ENCODE measurements at regions not wholly inside any gene's neighbourhood (a gene's known extent, or its start where the extent isn't known, plus 50 kb on each side); places are given as distances from the start of the nearest gene placed in this dataset.

- Histone ChIP-seq H3K9me3 (ENCODE audit: control insufficient read depth, insufficient read depth, low read depth, low read length) (no peaks in the 10 kb centered on the region), H3K4me3 (ENCODE audit: low read depth, low read length) (no peak overlapping the region), H3K27ac (ENCODE audit: extremely low read depth, low read depth, low read length) (no peak overlapping the region), H3K4me1 (ENCODE audit: control insufficient read depth, insufficient read depth, low read length) (no peaks in the 10 kb centered on the region), H3K36me3 (ENCODE audit: control insufficient read depth in 2 of 2, insufficient read depth in 1 of 2, low read length in 2 of 2) (no peaks in the 10 kb centered on the region)
- ChIA-PET CTCF (interaction anchor here (0.6 kb wide), 1 partner anchor 723 kb away, joined by 3 read pairs; no protein-coding TSS in a partner anchor), POLR2A (no interaction called here)
- no peak for TF ChIP-seq ZNF19 (tag by site-specific recombination; IDR thresholded peaks at IDR 0.05; ENCODE audit: low read depth)
- TF ChIP-seq KLF17 (tag by site-specific recombination; IDR thresholded peaks at IDR 0.05) = no peak
- TF ChIP-seq WT1 (tag by site-specific recombination; IDR thresholded peaks at IDR 0.05) = no peak
- no peak for TF ChIP-seq ZNF624 (tag by site-specific recombination; IDR thresholded peaks at IDR 0.05)
- TF ChIP-seq ZNF560 (tag by site-specific recombination; IDR thresholded peaks at IDR 0.05; ENCODE audit: borderline replicate concordance) = no peak
- TF ChIP-seq ZNF837 (tag by site-specific recombination; IDR thresholded peaks at IDR 0.05) = no peak
- TF ChIP-seq ZNF398 (tag by site-specific recombination; IDR thresholded peaks at IDR 0.05) = no peak
- TF ChIP-seq HOXC10 (CRISPR knock-in tag; IDR thresholded peaks at IDR 0.05) = no peak
- TF ChIP-seq ZFHX2 (tag by site-specific recombination; conservative IDR thresholded peaks at IDR 0.05) = no peak
- TF ChIP-seq SCRT2 (tag by site-specific recombination; IDR thresholded peaks at IDR 0.05) = no peak
- no peak for TF ChIP-seq ZNF677 (tag by site-specific recombination; IDR thresholded peaks at IDR 0.05)
- no peak for TF ChIP-seq ZNF239 (tag by site-specific recombination; IDR thresholded peaks at IDR 0.05)
- TF ChIP-seq MEIS1 (CRISPR knock-in tag; IDR thresholded peaks at IDR 0.05; ENCODE audit: borderline replicate concordance) = no peak
Measured at GRCh38 chr2:19472391-19472978, 114.1 kb upstream of the OSR1 start.

- ChIA-PET CTCF (no interaction called here), POLR2A (no interaction called here)
- no peak overlapping the region for H3K4me3 ChIP-seq (ENCODE audit: low read depth, low read length)
- TF ChIP-seq ZNF629 (tag by site-specific recombination; IDR thresholded peaks at IDR 0.05) (no peak), ZNF398 (tag by site-specific recombination; IDR thresholded peaks at IDR 0.05) (no peak), ZNF394 (tag by site-specific recombination; IDR thresholded peaks at IDR 0.05; ENCODE audit: borderline replicate concordance) (no peak), ZNF626 (tag by site-specific recombination; IDR thresholded peaks at IDR 0.05) (no peak), ATF2 (tag by site-specific recombination; IDR thresholded peaks at IDR 0.05; ENCODE audit: low read depth) (no peak), ZNF530 (tag by site-specific recombination; IDR thresholded peaks at IDR 0.05; ENCODE audit: low read depth) (no peak), TSHZ1 (tag by site-specific recombination; IDR thresholded peaks at IDR 0.05; ENCODE audit: borderline replicate concordance) (no peak), ZNF155 (tag by site-specific recombination; IDR thresholded peaks at IDR 0.05) (no peak), ZNF112 (tag by site-specific recombination; IDR thresholded peaks at IDR 0.05) (no peak), ZFHX2 (tag by site-specific recombination; conservative IDR thresholded peaks at IDR 0.05) (no peak), KLF7 (tag by site-specific recombination; IDR thresholded peaks at IDR 0.05; ENCODE audit: borderline replicate concordance) (no peak), ZNF266 (tag by site-specific recombination; IDR thresholded peaks at IDR 0.05; ENCODE audit: low read depth) (no peak), ZNF426 (tag by site-specific recombination; IDR thresholded peaks at IDR 0.05) (no peak), ZNF140 (tag by site-specific recombination; IDR thresholded peaks at IDR 0.05) (no peak), ZNF514 (tag by site-specific recombination; IDR thresholded peaks at IDR 0.05) (no peak)
Measured at GRCh38 chr2:19471491-19471890, 113.1 kb upstream of the OSR1 start.

More at GRCh38 chr2:19471491-19471890, 113.1 kb upstream of the OSR1 start:
- Histone ChIP-seq H3K4me1 (ENCODE audit: control insufficient read depth, insufficient read depth, low read length) (no peaks in the 10 kb centered on the region), H3K27ac (ENCODE audit: extremely low read depth, low read depth, low read length) (no peak overlapping the region), H3K9me3 (ENCODE audit: control insufficient read depth, insufficient read depth, low read depth, low read length) (no peaks in the 10 kb centered on the region), H3K36me3 (ENCODE audit: control insufficient read depth in 2 of 2, insufficient read depth in 1 of 2, low read length in 2 of 2) (no peaks in the 10 kb centered on the region)
